ENCODE measurements at regions not wholly inside any gene's neighbourhood (a gene's known extent, or its start where the extent isn't known, plus 50 kb on each side); places are given as distances from the start of the nearest gene placed in this dataset.
A peak's percentile ranks its signal among the peaks of the same experiment; 100 is the strongest.
"Not testable (repeated sequence)": the region's sequence is repeated elsewhere in the genome, so short reads cannot be mapped to it uniquely, and the experiment has no call there.

- DNase-seq, result no peak
- Mint-ChIP-seq H3K4me1 (peaks cover 5 to 13% (median 9%) of the 10 kb centered on the region in 3 donors), H3K36me3 (peaks cover 0 to 4% (median 3%) of the 10 kb centered on the region in 3 donors), H3K27ac (no peak overlapping the region), H3K9me3 (no peaks in the 10 kb centered on the region), H3K4me3 (no peak overlapping the region), H3K27me3 (peaks cover 23 to 45% of the 10 kb centered on the region in 2 donors)
- Histone ChIP-seq H3K9me3 (ENCODE audit: low read length) (no peaks in the 10 kb centered on the region), H3K36me3 (ENCODE audit: insufficient read depth, low read length) (no peaks in the 10 kb centered on the region), H3K4me1 (ENCODE audit: insufficient read depth, low read length) (no peaks in the 10 kb centered on the region), H3K27ac (ENCODE audit: low read depth, low read length) (no peak overlapping the region), H3K27me3 (ENCODE audit: insufficient read depth, low read length, poor library complexity, severe bottlenecking) (no peaks in the 10 kb centered on the region), H3K4me3 (ENCODE audit: low read length) (no peak overlapping the region)
- ChIA-PET CTCF (no interaction called here), POLR2A (no interaction called here)
Measured at GRCh38 chr15:39416258-39416657, 164.6 kb upstream of the THBS1 start.

GRCh38 chr15:39417366-39418134, 163.3 kb upstream of the THBS1 start:
- H3K4me1 ChIP-seq (ENCODE audit: insufficient read depth, low read length), result no peaks in the 10 kb centered on the region
- H3K36me3 Mint-ChIP-seq, result peaks cover 0 to 4% (median 3%) of the 10 kb centered on the region in 3 donors

GRCh38 chr15:39419651-39420050, 161.2 kb upstream of the THBS1 start:
- Histone ChIP-seq H3K27ac (ENCODE audit: low read depth, low read length) (no peak overlapping the region), H3K27me3 (ENCODE audit: insufficient read depth, low read length, poor library complexity, severe bottlenecking) (no peaks in the 10 kb centered on the region), H3K9me3 (ENCODE audit: low read length) (no peaks in the 10 kb centered on the region), H3K4me3 (ENCODE audit: low read length) (no peak overlapping the region), H3K36me3 (ENCODE audit: insufficient read depth, low read length) (no peaks in the 10 kb centered on the region), H3K4me1 (ENCODE audit: insufficient read depth, low read length) (no peaks in the 10 kb centered on the region)
- ChIA-PET POLR2A (no interaction called here), CTCF (no interaction called here)
- Mint-ChIP-seq H3K36me3 (peaks cover 0 to 4% (median 3%) of the 10 kb centered on the region in 3 donors), H3K9me3 (peaks cover 0 to 3% (median 0%) of the 10 kb centered on the region in 5 donors), H3K27ac (peak overlapping the region in 1 of 8 donors; percentile 17), H3K4me1 (peaks cover 0 to 3% (median 0%) of the 10 kb centered on the region in 3 donors), H3K27me3 (peaks cover 20 to 42% of the 10 kb centered on the region in 2 donors), H3K4me3 (no peak overlapping the region)
- DNase-seq, result no peak

More at GRCh38 chr15:39417366-39418134, 163.3 kb upstream of the THBS1 start:
- Histone ChIP-seq H3K27me3 (ENCODE audit: insufficient read depth, low read length, poor library complexity, severe bottlenecking) (no peaks in the 10 kb centered on the region), H3K4me3 (ENCODE audit: low read length) (no peak overlapping the region), H3K36me3 (ENCODE audit: insufficient read depth, low read length) (no peaks in the 10 kb centered on the region), H3K9me3 (ENCODE audit: low read length) (no peaks in the 10 kb centered on the region), H3K27ac (ENCODE audit: low read depth, low read length) (no peak overlapping the region)
- CTCF ChIA-PET, result no interaction called here
- Mint-ChIP-seq H3K27me3 (peaks cover 22 to 45% of the 10 kb centered on the region in 2 donors), H3K27ac (no peak overlapping the region), H3K9me3 (no peaks in the 10 kb centered on the region), H3K4me1 (peaks cover 0 to 3% (median 0%) of the 10 kb centered on the region in 3 donors), H3K4me3 (no peak overlapping the region)
- POLR2A ChIA-PET, result no interaction called here
- no peak for DNase-seq

- H3K36me3 Mint-ChIP-seq; H3K4me1 Mint-ChIP-seq; H3K4me1 ChIP-seq (ENCODE audit: insufficient read depth, low read length); H3K4me3 ChIP-seq (ENCODE audit: low read length); POLR2A ChIA-PET; H3K27ac Mint-ChIP-seq; H3K9me3 Mint-ChIP-seq; DNase-seq; H3K36me3 ChIP-seq (ENCODE audit: insufficient read depth, low read length); H3K4me3 Mint-ChIP-seq; CTCF ChIA-PET; H3K27ac ChIP-seq (ENCODE audit: low read depth, low read length); H3K9me3 ChIP-seq (ENCODE audit: low read length); H3K27me3 ChIP-seq (ENCODE audit: insufficient read depth, low read length, poor library complexity, severe bottlenecking): not testable (repeated sequence)
- H3K27me3 Mint-ChIP-seq, result peaks cover 17 to 37% of the 10 kb centered on the region in 2 donors
Measured at GRCh38 chr15:39420123-39420852, 160.6 kb upstream of the THBS1 start.

- H3K27ac Mint-ChIP-seq; DNase-seq; H3K4me1 Mint-ChIP-seq; H3K36me3 ChIP-seq (ENCODE audit: insufficient read depth, low read length); H3K4me3 Mint-ChIP-seq; H3K4me1 ChIP-seq (ENCODE audit: insufficient read depth, low read length); H3K9me3 ChIP-seq (ENCODE audit: low read length); H3K27me3 ChIP-seq (ENCODE audit: insufficient read depth, low read length, poor library complexity, severe bottlenecking); H3K27ac ChIP-seq (ENCODE audit: low read depth, low read length); CTCF ChIA-PET; POLR2A ChIA-PET; H3K9me3 Mint-ChIP-seq; H3K4me3 ChIP-seq (ENCODE audit: low read length); H3K36me3 Mint-ChIP-seq: not testable (repeated sequence)
- peaks cover 17 to 37% of the 10 kb centered on the region in 2 donors for H3K27me3 Mint-ChIP-seq
Measured at GRCh38 chr15:39420853-39421192, 160.1 kb upstream of the THBS1 start.

- no peaks in the 10 kb centered on the region for H3K36me3 Mint-ChIP-seq
- POLR2A ChIA-PET, result no interaction called here
Measured at GRCh38 chr15:39426552-39427532, 154.0 kb upstream of the THBS1 start.

GRCh38 chr15:39427705-39428104, 153.2 kb upstream of the THBS1 start:
- Histone ChIP-seq H3K4me1 (ENCODE audit: insufficient read depth, low read length) (peaks cover 17% of the 10 kb centered on the region), H3K27me3 (ENCODE audit: insufficient read depth, low read length, poor library complexity, severe bottlenecking) (no peaks in the 10 kb centered on the region), H3K36me3 (ENCODE audit: insufficient read depth, low read length) (no peaks in the 10 kb centered on the region), H3K4me3 (ENCODE audit: low read length) (peak overlapping the region; percentile 14), H3K9me3 (ENCODE audit: low read length) (no peaks in the 10 kb centered on the region), H3K27ac (ENCODE audit: low read depth, low read length) (no peak overlapping the region)
- Mint-ChIP-seq H3K4me1 (peaks cover 28 to 38% (median 32%) of the 10 kb centered on the region in 3 donors), H3K4me3 (peak overlapping the region in 4 of 7 donors; percentile 29 to 84 (median 56)), H3K36me3 (peaks cover 0 to under 1% (median 0%) of the 10 kb centered on the region in 3 donors), H3K9me3 (peaks cover 0 to 9% (median 2%) of the 10 kb centered on the region in 5 donors), H3K27ac (peak overlapping the region in 7 of 8 donors; percentile 3 to 90 (median 48)), H3K27me3 (peaks cover 19 to 21% of the 10 kb centered on the region in 2 donors)
- no peak for DNase-seq
- POLR2A ChIA-PET, result interaction anchor here (0.8 kb wide), 1 partner anchor 197 kb away, joined by 3 read pairs; no protein-coding TSS in a partner anchor
- CTCF ChIA-PET, result no interaction called here

More at GRCh38 chr15:39426552-39427532, 154.0 kb upstream of the THBS1 start:
- Mint-ChIP-seq H3K4me1 (peaks cover 28 to 38% (median 32%) of the 10 kb centered on the region in 3 donors), H3K4me3 (peak overlapping the region; percentile 40 to 88 (median 80)), H3K27me3 (peaks cover 15% of the 10 kb centered on the region in 2 donors), H3K27ac (peak overlapping the region in 7 of 8 donors; percentile 21 to 93 (median 81)), H3K9me3 (peaks cover 0 to 9% (median 2%) of the 10 kb centered on the region in 5 donors)
- Histone ChIP-seq H3K27me3 (ENCODE audit: insufficient read depth, low read length, poor library complexity, severe bottlenecking) (no peaks in the 10 kb centered on the region), H3K4me1 (ENCODE audit: insufficient read depth, low read length) (peaks cover 17% of the 10 kb centered on the region), H3K4me3 (ENCODE audit: low read length) (peak overlapping the region; percentile 14), H3K9me3 (ENCODE audit: low read length) (no peaks in the 10 kb centered on the region), H3K36me3 (ENCODE audit: insufficient read depth, low read length) (no peaks in the 10 kb centered on the region), H3K27ac (ENCODE audit: low read depth, low read length) (no peak overlapping the region)
- CTCF ChIA-PET, result no interaction called here
- peak; percentile 54 to 89 (median 81) for DNase-seq
